ENCODE measurements at regions not wholly inside any gene's neighbourhood (a gene's known extent, or its start where the extent isn't known, plus 50 kb on each side); places are given as distances from the start of the nearest gene placed in this dataset.
"Not testable (repeated sequence)": the region's sequence is repeated elsewhere in the genome, so short reads cannot be mapped to it uniquely, and the experiment has no call there.

GRCh38 chr3:75425379-75425778 lies 238.7 kb upstream of the FRG2C start:
- TF ChIP-seq YY1 (IDR thresholded peaks at IDR 0.05; ENCODE audit: insufficient read depth, insufficient read length); ZNF274 (IDR thresholded peaks at IDR 0.05; ENCODE audit: low read depth, low read length); SUZ12 (IDR thresholded peaks at IDR 0.05; ENCODE audit: extremely low read depth, insufficient read depth, insufficient read length): not testable (repeated sequence)

All from NT2/D1 (cell line).